Cerebellar cortex (tissue), 1 donor: ENCODE measurements at regions not wholly inside any gene's neighbourhood (a gene's known extent, or its start where the extent isn't known, plus 50 kb on each side); places are given as distances from the start of the nearest gene placed in this dataset.

ENCODE experiments used
- DNase-seq: peaks from one replicate; pipeline ENCODE4 v3.0.0-alpha.2; 2015; ENCODE audit warnings: low spot score

DNA sequence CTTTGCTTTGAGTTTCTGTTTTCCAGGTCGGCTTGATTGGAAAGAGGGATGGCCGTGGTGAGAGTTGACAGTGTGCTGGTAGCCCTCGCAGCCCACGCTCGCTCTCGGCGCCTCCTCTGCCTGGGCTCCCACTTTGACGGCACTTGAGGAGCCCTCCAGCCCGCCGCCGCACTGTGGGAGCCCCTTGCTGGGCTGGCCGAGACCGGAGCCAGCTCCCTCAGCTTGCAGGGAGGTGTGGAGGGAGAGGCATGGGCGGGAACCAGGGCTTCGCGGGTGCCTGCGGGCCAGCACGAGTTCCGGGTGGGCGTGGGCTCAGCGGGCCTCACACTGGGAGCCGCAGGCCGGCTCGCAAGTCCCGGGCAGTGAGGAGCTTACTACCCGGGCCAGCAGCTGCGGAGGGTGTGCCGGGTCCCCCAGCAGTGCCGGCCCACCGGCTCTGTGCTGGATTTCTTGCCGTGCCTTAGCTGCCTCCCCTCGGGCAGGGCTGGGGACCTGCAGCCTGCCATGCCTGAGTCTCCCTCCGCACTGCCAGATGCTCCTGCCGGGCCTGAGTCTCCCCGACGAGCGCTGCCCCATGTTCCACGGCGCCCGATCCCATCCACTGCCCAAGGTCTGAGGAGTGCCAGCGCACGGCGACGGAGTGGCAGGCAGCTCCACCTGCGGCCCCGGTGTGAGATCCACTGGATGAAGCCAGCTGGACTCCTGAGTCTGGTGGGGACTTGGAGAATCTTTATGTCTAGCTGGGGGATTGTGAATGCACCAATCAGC, 166.4 kb upstream of the FAT1 start:
- DNase-seq = no peak

DNA sequence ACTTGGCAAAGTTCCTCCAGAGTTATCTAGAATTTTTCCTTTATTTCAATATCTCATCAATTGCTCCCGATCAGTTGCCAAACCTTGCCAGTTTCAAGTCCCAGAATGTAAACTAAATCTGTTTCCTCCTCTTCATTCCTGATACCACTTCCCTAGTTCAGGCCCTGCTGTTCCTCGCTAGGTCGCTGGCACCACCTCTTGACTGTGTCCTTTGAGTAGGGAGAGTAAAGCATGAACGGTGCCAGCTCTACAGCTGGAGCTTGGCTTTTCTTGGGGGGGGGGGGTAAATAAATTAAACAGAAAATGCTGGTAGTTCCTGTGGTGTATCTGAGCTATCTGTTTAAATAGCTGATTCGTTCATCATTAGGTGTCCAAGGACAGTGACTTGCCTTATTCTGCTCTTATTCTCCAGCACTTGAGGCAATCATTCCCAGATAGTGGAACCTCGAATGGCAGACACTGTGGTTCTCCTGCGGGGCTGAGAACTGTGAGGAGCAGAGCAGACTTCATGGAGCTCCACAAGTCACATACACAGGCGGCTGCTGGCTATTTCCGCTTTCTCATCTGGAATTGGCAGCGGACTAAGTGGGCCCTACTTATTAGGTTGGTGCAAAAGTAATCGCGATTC, 168.3 kb upstream of the FAT1 start:
- no peak for DNase-seq

DNA sequence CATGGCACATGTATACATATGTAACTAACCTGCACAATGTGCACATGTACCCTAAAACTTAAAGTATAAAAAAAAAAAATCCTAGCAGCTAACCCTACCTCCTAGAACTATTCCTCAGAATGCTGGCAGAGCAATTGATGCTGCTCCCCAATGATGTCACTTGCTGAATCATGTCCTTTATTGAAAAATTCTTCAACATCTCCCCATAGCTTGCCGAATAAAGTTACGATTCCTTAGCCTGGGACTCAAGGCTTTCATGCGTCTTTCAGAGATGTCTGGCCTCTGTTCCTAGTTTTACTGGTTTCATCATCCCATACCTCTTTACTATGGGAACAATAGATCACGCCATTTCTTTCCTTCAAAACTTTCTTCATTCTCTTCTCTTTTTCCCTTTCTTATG, 174.7 kb upstream of the FAT1 start:
- DNase-seq = no peak

DNA sequence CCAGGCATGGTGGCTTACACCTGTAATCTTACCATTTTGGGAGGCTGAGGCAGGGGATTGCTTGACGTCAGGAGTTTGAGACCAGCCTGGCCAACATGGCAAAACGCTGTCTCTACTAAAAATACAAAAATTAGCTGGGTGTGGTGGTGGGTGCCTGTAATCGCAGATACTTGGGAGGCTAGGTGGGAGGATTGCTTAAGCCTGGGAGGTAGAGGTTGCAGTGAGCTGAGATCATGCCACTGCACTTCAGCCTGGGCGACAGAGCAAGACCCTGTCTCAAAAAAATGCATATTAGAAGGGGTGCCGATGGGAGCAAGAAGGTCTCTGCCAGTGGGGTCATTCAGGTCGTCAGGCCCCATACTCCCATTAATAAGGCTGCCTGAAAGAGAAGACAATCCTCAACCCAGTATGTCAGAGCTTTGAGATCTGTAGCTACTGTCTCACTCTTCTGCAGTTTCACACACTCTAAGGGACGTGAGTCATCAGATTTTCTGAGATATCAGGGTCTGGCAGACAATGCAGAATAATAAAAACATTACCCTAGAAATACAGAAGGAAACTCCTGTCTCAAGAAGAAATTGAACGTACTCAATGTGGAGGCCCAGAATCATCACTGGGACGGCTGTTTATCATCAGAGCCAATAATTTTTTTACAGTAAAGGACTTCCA, 176.7 kb upstream of the FAT1 start:
- no peak for DNase-seq

DNA sequence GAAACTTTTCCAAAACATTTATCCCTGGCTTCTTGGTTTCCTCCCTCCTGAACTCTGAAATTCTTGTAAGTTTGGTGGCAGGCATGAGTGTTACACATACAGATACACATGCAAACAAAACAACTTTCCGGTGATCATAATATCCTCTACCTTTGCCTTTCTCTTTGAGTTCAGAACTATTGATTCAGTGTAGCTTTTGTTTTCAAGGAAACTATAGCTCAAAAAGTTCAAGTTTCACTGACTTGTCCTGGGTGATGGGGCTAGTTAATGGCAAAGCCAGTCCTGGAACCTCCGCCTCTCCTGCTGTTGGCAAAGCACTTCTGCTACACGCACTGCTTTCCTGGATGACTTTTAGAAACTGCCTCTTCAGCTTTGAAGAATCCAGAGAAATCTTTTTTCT, 177.3 kb upstream of the FAT1 start:
- no peak for DNase-seq

DNA sequence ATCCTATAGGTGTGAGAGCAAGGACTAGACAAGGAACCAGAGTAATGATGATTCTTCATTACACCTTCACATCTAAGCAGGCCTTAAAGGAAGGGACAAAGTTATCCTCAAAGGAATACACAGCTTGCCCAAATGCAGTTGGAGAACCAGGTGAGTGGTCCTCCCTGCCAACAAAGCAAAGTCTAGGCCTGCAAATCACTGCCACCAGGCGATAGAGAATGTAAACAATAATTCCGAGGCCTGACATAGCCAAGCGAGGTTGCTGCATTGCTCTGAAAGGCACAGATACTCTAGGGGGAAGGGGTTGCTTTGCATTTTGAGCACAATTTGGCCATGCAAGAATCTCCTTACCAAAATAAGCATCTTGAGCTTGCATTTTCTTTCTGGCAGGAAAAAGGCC, 178.2 kb upstream of the FAT1 start:
- no peak for DNase-seq

DNA sequence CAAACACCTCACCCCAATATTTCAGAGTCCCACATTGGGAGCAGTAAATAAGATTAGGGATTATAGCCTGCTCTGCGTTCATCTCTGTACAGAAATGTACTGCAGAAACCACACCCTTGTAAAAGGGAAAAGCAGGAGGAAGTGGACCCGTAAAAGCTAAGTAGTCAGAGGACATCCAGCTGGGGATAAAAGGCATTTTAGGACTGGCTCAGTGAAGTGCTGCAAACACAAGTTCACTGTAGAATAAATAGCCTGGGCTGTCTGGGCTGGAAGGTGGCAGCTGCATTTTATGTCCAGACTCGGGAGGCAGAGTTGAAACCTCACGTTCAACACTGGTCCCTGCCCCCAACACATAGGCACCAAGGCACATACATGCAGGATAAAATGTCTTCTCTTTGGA, 178.7 kb upstream of the FAT1 start:
- DNase-seq = no peak

DNA sequence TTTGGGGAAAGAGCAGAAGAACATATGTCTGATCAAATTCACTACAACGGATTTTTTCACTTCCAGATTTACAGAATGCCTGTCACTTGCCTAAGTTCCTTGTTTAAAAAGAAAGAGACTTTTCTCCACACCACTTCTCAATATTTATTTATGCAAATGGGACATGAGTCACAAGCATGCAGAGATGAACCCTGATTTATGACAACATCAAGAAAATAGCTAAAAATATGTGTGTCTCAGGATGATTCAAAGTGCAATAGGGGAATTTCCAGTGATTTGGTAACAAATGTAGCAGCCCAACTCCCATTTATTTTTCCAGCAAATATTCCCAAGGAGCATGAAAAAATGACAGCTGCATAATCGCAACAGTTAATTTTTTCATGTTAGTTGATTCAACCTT, 180.4 kb upstream of the FAT1 start:
- no peak for DNase-seq

DNA sequence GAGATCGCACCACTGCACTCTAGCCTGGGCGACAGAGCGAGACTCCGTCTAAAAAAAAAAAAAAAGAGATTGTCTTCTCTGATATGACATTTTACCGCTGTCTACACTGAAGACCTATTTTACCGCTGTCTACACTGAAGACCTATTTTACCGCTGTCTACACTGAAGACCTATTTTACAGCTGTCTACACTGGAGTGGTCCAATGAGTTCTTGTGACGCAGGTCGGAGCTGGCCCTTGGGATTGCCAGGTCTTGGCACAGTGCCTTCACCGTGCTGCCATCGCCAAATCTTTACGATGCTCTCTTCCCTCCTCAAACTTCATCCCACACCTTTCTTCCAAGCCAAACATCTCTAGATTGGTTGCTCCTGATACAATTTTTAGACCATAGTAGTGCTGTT, 183.1 kb upstream of the FAT1 start:
- DNase-seq = no peak

DNA sequence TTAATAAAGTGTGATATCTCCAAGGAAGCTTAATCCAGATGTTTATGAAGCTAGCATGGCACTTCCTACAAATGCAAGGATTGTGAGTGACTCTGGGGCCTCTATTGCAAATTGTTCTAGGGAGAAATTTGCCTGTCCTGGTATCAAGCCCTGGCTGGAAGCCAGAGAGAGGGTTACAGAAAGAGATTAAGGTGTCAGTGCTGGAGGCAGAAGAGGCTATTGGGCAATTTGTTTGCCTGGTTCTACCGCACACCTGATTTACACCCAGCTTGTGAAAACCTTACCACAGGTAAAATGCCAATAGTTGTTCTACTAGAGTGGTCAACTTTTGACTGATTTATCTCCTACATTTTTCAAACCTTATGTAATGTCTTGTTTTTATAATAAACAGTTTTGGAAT, 186.7 kb upstream of the FAT1 start:
- DNase-seq = no peak

DNA sequence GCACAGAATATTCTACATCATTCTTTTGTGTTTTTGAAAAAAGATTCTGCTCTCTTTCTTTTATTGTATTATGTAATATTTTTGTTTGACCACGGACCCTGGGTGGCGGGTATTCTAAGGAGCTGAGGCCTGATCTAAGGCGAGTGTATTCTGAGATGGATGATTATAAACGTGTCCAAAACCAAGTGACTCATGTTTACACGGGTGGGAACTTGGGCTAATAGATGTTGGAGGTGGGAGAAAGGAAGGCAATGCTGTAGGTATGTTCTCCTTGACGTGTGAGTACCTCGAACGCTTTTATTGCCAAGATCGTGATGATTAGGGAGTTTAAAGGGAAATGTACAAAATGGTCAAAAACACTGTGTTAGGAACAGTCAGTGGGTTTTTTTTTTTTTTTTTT, 188.9 kb upstream of the FAT1 start:
- DNase-seq = no peak

DNA sequence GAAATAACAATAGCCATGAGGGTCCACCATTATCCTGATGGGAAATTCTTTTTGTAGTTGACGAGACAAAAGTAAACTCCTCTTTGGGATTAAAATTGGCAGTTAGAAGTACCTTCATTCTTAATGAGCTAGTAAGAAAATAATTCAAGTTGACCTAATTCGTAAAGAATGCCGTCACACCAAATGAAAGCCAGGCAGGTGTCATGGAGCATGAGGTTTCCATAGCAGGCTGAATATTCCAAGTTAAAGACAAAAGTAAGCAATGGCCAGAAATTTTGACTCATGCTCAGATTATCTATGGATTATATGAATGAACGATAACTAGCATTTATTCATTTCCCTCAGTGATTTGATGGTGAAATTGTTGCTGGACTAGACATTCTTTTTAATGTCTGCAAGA, 192.2 kb upstream of the FAT1 start:
- DNase-seq = no peak

DNA sequence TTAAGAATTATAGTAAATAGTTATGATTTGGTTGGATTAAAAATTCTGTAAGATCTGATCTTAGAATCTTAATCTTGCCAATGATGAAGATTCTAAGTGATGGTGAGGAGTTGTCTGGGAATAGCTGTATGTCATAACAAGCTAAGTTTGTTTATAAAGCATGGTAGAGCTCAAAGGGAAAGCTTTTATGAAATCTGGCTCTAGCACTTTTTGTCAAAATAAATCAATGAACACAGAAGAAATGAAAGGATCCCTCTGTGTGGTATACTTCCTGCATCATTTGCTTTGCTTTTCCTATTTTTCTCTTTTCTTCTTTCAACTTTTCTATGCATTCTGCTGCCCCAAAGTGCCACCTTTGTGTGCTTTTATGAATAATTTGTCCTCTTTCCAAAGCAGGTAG, 193.5 kb upstream of the FAT1 start:
- no peak for DNase-seq

DNA sequence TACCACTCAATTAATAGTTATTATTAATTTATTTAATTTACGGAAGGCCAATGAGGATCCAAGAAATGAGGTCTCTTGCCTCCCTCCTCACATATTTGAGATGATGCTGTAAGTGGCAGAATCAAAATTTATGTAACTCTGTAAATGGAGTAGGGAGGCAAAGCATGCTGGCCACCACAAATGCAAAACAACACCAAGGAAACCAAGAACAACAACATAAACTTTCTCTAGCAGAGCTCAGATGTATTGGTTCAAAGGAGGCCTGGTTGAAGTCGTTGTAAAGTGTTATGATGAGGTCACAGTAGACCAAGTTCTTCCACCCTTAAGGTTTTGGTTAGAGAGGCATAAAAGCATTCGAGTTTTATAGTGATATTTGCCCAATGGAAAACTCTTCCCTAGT, 194.8 kb upstream of the FAT1 start:
- no peak for DNase-seq

DNA sequence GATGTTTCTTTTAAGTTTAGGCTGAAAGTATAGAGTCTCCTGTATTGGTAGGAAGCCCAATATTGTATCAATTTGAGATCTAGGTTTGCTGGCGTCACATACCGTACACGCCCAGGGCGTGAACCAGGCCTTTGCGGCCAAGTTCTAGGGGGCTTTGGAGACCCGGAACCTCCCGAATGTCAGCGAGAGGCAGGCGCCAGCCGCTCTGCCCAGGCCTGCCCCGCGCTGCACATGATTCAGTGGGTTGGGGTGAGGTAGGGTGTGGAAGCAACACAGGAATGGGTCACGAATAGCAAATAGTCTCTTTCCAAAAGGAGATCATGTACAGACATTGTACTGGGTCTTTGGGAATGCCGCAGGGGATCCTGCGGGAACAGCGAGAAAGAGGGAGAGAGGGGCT, 195.7 kb upstream of the FAT1 start:
- DNase-seq = no peak

DNA sequence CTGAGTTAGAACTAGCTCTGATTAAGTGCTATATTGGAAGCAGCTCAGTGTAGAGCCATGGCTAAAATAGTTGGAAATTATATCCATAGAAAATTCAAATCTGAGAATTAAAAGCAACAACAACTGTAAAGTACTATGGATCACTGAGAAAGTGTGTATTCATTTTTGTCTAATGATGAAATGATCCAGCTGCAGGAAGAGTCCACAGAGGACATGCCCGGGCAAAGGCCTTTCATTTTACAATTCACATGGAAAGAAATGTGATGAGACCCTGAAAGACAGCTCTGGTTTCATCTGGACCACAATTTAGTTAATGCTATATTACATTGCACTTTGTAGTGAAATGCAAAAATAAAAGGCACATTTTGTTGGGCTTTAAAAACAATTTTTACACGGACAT, 196.8 kb upstream of the FAT1 start:
- no peak for DNase-seq

DNA sequence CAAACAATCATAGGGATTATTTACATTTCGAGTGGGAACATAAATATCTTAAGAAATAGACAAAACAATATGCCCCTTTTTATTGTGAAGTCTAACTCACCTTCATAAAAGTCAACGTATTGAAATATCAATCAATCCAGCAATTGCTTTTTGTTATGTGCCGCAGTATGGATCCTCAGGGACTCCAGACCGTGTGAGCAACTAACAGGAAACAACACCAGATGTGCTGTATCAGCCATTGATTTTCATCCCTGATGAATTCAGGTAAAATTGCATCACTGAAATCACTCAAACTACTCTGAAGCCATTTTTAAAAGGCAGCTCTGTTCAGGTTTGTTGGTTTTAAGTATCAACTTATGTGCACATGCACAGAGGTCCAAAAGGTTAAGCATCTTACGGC, 197.3 kb upstream of the FAT1 start:
- DNase-seq = no peak

DNA sequence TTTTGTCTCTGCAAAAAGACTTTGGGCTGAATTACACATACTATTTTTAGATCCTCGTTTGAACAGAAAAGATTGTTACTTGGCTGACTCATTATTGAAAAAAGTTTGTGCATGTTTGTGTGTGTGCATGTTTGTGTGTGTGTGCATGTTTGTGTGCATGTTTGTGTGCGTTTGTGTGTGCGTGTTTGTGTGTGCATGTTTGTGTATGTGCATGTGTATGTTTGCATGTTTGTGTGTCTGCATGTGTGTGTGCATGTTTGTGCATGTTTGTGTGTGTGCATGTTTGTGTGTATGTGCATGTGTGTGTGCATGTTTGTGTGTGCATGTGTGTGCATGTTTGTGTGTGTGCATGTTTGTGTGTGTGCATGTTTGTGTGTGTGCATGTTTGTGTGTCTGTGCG, 201.1 kb upstream of the FAT1 start:
- no peak for DNase-seq

DNA sequence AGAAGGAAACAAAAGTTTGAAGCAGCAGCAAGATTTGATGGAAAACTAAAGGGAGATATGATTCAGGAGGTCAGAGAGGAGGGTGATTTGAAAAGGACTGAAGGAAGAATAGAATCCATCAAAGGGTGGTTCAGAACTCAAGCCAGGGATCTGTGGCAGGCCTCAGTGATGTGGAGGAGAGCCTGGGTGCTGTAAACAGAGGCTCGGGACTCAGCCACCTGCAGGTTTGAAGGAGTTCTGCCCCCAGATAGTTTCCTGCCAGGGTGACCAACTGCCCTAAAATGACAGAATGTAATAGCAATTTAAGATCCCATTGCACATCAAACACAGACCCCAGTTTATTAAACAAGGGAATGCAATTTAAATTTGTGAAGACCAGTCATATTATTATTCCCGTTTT, 204.0 kb upstream of the FAT1 start:
- DNase-seq = no peak

DNA sequence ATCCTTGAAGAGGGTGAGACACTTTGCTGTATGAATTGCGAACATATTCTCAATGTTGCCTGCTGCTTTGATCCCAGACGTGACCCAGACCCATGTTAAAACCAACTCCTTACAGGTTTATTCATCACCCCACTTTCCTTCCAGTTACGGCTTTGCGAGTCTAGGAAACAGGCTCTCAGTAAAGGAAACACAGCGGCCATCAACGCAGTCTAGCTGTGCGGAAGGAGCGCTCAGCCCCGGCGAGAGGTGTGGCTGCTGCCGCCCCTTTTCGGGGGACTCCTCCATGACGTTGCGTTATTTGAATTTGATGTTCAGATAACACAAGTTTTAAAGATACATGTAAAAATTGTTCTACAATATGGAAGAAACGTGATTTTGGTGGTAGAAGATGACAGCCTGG, 206.4 kb upstream of the FAT1 start:
- no peak for DNase-seq

DNA sequence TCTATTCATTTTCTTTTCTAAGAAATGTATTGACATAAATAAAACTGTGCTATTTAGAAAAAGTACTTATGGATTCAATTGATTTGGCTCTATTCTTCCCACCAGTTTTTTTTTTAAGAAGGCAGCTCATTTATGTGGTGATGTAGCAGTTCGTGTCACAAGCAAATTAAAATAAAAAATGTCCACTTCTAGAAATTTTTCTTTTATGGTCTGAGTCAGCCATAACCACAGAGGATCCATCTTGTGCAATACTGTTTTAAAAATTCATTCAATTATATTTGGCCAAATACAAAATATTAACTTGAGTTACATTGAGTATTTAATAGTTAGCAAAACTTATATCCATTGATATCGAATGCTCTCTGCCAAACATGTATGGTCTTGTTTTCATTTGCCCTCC, 207.9 kb upstream of the FAT1 start:
- DNase-seq = no peak

DNA sequence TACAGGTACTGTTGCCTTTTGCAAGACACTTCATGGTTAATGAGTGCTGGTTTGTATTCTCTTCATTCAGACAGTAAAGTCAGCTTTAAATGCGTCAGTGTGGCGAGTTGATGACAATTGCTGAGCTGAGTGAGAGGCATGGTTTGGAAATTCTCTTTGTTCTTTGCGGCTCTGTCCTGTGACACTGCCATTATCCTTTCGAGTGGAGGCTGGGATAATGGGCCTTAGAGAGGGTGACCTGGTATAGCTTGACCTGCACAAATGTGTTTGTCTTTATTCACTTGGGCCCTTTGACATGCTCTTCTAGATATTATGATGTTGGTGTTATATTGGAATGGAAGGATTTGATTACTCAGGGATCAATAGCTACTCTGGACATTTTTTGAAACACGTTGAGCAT, 208.5 kb upstream of the FAT1 start:
- DNase-seq = no peak

DNA sequence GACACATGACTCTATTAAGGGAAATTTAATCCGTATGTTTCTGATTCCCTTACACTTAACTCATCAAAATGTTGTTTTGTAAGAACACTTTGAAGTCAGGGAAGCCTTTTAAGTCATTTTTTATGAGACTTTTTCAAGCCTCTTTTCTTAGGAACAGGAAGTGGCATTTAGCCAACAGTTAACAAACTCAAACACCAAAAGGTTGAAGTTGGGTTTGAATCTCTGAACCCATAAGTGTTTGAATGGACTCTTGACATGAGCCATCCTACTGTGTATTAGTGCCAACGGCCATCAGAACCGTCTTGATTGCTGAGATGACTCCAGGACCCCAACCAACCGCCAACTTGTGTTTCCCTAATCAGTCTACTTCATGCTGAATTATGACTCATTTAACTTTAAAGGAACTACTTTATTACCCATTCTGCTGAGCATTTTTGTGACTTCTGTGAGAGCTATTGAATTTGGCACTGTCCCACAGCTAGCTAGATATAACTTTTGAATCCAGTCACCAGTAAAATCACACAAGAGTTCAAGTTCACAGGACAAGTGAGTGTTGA, 209.1 kb upstream of the FAT1 start:
- no peak for DNase-seq
